GM18505 (cell line): ENCODE measurements at regions not wholly inside any gene's neighbourhood (a gene's known extent, or its start where the extent isn't known, plus 50 kb on each side); places are given as distances from the start of the nearest gene placed in this dataset.

Source experiments
- ATAC-seq: cut with Tn5 transposase; IDR thresholded peaks from one replicate; pipeline ENCODE4 v1.9.1; 2021; ENCODE audit not compliant: unreplicated experiment
- POLR2A ChIP-seq: IDR thresholded peaks from 4 replicates; pipeline ENCODE4 v1.6.1; 2011; ENCODE audit warnings: borderline replicate concordance; ENCODE audit not compliant: insufficient read depth, insufficient read length; ENCODE audit errors: extremely low read depth

GRCh38 chr12:127381681-127382080 is 885.3 kb upstream of the TMEM132C start:
- no peak for ATAC-seq
- TF ChIP-seq POLR2A, result no peak

- TF ChIP-seq POLR2A, result no peak
- no peak for ATAC-seq
Observed at GRCh38 chr12:127383281-127383680, 883.7 kb upstream of the TMEM132C start.

DNA sequence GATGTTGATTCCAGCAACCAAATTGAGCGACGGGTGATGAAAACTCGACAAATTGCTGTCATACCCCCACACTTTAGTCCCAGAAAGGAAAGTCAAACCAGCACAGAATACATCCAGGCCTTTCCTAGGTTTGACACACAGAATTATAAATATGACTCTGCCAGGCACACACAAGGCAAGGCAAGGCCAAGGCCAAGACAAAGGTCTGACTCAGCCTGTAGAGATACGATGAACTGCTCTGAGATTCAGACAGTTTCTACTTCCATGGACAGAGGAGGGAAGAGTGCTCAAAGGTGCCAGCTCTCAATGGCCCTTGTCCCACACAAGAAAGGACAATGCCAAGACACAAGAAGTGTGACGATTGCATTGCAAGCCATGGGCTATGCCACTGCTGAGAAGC is 880.2 kb upstream of the TMEM132C start:
- no peak for ATAC-seq
- no peak for TF ChIP-seq POLR2A

GRCh38 chr12:127388985-127389384 is 878.0 kb upstream of the TMEM132C start:
- ATAC-seq, result no peak

DNA sequence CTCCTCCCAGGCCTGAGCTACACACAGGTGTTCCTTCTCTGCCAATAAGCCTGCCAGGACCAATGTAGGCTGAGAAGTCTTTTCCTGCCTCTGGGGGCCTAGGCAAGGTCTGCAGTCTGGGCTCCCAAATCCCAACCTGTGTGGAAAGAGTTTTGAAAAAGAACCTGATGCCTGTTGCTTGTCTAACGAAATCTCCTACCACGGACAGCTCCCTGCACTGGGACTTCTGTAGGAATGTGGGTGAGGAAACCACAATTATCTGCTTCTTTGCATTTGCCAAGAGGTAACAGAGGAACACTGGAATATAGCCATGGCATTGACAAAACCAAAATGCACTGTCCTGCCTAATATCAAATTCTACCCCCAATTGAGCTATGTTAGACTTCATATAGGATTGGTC is 877.0 kb upstream of the TMEM132C start:
- TF ChIP-seq POLR2A, result no peak
- no peak for ATAC-seq

More at GRCh38 chr12:127388985-127389384, 878.0 kb upstream of the TMEM132C start:
- no peak for TF ChIP-seq POLR2A

DNA sequence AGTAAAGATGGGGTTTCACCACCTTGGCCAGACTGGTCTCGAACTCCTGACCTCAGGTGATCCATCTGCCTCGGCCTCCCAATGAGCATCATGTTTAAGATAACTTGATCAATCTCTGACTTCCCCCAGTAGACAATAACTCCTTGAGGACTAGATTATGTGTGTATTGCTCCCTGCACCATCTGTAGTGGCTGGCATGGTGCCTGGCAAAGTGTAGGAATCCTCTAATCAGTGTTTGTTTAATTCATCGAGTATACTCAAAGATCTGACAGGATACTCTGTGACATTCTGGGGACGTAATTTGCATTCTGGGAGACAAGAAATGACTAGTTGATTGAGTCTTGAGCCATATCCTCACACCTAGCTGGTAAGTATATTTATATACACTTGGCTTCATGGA is 873.5 kb upstream of the TMEM132C start:
- no peak for TF ChIP-seq POLR2A
- ATAC-seq, result no peak

- no peak for ATAC-seq
- TF ChIP-seq POLR2A, result no peak
Observed at GRCh38 chr12:127393896-127394295, 873.1 kb upstream of the TMEM132C start.

- no peak for ATAC-seq
Observed at GRCh38 chr12:127396734-127397133, 870.2 kb upstream of the TMEM132C start.

GRCh38 chr12:127398016-127398710 is 868.8 kb upstream of the TMEM132C start:
- no peak for ATAC-seq
- no peak for TF ChIP-seq POLR2A

More at GRCh38 chr12:127396734-127397133, 870.2 kb upstream of the TMEM132C start:
- no peak for TF ChIP-seq POLR2A

- ATAC-seq, result no peak
- TF ChIP-seq POLR2A, result no peak
Observed at GRCh38 chr12:127399451-127399850, 867.5 kb upstream of the TMEM132C start.

GRCh38 chr12:127400221-127400620 is 866.7 kb upstream of the TMEM132C start:
- no peak for TF ChIP-seq POLR2A
- ATAC-seq, result no peak

DNA sequence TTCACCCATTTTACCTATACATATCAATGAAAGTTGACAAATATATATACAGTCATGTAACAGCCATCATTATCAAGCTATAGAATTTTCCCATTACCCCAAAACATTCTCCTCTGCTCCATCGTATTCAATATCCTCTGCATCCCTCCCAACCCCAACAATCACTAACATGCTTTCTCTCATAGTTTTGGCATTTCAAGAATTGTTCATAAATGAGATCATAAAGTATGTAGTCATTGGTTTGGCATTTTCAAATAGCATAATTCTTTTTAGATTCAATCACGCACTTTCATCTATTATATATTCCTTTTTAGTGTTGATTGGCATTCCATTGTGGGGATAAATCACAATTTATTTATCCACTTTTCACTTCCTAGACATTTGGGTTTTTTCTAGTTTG is 866.0 kb upstream of the TMEM132C start:
- ATAC-seq, result no peak
- TF ChIP-seq POLR2A, result no peak

DNA sequence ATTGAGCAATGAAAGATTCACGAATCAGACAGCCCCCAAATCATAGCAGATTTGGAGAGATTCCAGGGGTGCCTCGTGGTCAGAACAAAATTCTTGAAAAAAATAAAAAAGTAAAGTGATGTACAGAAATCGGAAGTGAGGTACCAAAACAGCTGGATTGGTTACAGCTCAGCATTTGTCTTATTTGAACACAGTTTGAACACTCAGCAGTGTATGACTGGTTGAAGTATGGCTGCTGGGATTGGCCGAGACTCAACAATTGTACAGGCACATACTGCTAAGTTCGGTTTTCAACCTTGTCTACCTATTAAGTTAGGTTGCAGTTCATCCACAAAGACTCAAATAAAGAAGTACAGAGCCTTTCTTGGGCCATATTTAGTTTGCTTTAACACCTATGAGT is 865.4 kb upstream of the TMEM132C start:
- no peak for TF ChIP-seq POLR2A
- no peak for ATAC-seq

- no peak for TF ChIP-seq POLR2A
Observed at GRCh38 chr12:127411166-127411915, 855.6 kb upstream of the TMEM132C start.

DNA sequence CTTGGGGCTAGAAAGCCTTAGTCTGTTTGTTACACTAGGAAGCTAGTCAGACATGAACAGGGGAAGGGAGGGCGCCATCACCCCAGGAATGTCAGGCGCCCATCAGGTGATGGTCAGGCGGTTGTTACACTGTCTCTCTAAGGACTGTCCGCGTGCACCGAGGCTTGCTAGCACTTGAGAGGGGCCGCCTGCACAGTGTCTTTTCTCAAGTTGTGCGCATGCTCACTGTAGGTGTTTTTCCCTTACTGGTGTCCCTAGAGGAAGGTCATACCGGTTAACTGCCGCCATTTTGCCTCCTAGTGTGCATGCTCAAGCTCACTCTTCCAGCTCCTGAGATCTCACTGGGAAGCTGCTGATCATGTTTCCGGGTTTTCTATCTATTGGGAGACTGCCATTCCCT is 855.0 kb upstream of the TMEM132C start:
- ATAC-seq, result no peak
- TF ChIP-seq POLR2A, result no peak

More at GRCh38 chr12:127411166-127411915, 855.6 kb upstream of the TMEM132C start:
- ATAC-seq, result no peak

DNA sequence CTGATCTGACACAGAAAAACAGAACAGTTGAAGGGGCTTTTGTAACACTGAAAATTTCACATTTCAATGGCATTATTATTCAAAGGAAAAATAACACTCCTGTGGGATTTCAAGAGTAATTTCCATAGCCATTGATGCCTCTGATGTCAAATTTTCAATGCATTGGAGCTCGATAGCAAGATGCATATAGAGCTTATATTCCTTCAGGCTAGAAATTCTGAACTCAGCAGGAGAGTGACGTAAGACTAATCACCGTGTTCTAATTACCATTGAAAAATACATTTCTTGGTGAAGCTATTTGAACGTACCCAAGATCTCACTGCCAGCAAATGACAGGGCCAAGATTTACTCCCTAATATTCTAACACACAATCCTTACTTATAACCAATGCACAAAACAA is 854.1 kb upstream of the TMEM132C start:
- no peak for TF ChIP-seq POLR2A
- no peak for ATAC-seq
